Umbilical cord (tissue), 1 donor: ENCODE measurements at regions not wholly inside any gene's neighbourhood (a gene's known extent, or its start where the extent isn't known, plus 50 kb on each side); places are given as distances from the start of the nearest gene placed in this dataset.
A peak's percentile ranks its signal among the peaks of the same experiment; 100 is the strongest.

Experiments
- DNase-seq: peaks from one replicate; pipeline ENCODE4 v3.0.0-alpha.2; 2015; ENCODE audit warnings: low spot score

DNA sequence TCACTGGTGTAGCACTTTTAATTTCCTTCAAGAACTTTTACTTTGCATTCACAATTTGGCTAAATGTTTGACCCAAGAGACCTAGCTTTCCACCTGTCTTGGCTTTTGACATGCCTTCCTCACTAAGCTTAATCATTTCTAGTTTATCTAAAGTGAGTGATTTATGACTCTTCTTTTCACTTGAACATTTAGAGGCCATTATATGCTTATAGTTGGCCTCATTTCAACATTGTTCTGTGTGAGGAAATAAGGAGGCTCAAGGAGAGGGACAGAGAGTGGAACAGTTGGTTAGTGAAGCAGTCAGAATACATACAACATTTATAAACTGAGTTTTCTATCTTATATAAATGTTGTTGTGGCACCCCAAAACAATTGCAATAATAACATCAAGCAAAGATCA, 489.3 kb upstream of the CDH2 start:
- DNase-seq: no peak

DNA sequence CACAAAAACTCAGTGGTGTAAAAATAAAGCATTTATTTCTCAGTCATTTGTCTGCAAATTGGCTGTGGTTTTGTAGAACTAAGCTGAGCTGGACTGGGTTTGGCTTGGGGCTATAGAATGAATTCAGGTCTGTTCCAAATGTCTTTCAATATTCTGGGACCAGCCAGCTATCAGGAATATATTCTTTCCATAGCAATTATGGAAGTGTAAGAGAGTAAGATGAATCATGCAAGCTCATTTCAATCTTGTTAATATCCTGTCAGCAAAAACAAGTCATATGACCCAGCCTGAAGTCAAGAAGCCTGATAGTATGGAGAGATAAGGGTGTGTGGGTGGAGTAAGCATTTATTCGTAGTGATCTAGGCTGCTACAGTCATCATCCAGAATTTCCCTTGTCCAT, 481.0 kb upstream of the CDH2 start:
- DNase-seq: no peak

DNA sequence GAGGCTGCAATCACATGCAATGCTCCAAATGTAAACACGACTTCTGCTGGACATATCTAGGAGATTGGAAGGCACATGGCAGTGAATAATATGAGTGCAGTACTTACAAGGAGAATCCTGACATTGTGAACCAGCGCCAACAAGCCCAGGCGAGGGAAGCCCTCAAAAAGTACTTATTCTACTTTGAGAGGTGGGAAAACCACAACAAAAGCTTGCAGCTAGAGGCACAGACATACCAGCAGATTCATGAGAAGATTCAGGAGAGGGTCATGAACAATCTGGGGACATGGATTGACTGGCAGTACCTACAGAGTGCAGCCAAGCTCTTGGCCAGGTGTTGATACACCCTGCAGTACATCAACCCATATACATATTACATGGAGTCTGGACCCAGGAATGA, 475.7 kb upstream of the CDH2 start:
- DNase-seq: no peak

DNA sequence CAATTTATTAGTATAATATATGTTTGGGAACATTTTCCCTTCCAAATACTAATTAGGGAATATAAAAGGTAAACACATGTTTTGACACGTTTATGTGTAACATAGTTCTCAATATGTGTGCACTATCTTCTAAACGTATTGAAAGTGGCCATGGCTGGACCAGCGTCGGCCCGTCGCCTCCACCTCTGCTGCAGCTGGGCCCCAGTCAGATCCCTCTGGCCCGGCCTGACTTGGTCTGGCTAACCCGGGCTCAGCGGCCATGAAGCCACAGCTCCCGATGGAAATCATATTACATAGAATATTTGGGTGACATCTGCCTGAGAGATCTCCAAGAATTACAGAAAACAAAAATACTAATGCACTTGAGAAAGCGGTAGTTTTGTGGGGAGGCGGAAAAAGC, 474.4 kb upstream of the CDH2 start:
- no peak for DNase-seq

DNA sequence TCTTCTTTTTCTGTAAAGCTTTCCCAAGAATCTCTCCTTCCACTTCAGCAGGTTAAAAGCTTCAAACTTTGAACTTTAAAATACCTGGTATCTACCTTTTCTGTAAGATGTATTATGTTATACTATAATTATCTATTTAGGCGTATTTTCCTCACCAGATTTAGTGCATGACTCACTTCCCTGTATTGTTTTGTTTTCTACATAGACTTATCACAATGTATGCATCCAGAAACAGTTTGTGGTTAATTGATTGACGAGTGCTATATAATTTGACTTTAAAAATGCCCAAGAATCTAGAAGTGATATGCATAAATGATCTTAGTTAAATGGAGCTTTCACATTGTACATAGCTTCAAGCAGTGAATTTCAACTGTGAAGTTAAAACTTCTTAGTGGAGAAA, 473.9 kb upstream of the CDH2 start:
- DNase-seq: no peak

DNA sequence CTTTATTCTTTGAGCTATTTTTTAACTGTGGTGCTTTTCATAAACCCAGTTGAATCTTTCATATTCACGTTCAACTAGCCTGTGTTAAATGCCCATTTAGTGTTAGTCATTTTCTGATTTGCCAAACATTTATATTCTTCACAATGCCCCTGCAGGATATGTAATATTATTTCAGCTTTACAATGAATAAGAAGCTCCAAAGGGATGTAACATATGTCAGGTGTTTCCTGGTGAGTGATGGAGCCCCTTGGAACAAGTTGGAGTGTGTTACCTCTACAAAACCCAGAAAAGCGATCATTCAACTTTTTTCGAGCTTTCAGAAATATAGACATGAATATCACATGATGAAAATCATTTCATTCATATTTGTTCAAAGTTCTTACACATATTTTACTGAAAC, 471.0 kb upstream of the CDH2 start:
- no peak for DNase-seq

DNA sequence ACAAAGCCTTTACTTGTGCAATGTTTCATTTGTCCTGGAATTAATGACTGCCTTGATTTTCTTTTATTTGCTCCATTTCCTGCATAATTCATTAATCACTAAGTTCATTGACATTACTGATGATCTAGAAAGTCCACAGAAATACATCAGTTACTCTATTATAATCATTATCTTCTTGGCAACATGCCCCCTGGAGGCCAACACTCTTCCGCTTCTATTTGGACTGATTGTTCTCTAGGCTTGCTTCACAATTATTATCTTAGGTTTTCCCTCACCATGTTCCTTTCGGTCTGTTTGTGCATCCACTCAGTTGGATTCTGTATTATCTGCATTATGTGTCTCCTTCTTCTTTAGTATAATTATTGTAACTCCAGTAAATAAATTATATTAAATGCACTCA, 461.0 kb upstream of the CDH2 start:
- no peak for DNase-seq

DNA sequence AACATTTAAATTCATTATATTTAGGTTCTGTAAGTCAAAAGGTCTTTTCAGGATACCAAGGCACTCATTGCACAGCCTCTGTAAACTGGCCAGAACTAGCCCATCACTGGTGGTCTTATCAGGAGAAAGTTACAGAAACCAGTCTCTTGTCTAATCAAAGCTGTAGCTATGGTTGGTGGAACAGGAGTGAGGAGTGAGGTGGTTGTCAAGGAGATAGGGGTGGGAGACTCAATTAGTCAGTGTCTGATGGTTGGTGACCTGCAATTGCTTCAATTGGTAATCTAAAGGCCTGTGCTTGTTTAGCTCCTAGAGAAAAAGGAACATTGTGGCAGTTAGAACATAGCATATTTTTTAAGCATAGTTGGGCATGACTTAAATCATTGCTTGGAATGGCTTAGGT, 458.6 kb upstream of the CDH2 start:
- DNase-seq: no peak

DNA sequence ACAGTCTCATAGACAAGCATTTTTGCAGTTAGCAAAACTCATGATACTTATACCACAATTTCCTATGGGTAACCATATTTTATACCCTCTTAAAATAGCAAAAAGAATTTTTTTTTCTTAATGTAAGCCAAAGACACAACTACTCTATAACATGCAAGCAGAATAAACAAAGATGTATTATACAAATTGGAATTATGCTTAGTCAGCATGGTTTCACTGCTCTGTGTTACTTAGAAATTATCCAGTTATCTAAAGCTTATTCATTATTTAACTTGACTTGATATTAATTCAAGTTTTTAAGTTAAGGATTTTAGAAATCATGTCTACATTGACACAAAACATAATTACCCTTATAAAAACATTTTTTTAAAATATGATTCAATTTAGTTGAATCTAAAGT, 449.8 kb upstream of the CDH2 start:
- no peak for DNase-seq

DNA sequence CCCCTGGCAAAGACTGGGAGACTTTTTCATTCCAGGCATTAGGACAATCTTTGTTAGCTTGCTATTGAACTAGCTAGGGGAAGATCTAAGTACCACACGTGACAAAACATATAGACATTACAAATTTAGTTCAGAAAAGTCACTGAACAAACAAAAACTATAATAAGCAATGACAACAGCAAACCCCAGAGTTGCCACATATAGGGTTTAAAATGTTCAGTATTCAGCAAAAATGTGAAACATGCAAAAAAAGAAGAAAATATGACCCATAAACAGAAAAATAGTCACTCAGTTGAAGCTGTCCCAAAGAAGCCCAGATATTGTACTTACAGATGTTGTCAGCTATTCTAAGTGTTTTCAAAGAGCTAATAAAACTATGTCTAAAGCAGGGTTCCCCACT, 431.1 kb upstream of the CDH2 start:
- no peak for DNase-seq

DNA sequence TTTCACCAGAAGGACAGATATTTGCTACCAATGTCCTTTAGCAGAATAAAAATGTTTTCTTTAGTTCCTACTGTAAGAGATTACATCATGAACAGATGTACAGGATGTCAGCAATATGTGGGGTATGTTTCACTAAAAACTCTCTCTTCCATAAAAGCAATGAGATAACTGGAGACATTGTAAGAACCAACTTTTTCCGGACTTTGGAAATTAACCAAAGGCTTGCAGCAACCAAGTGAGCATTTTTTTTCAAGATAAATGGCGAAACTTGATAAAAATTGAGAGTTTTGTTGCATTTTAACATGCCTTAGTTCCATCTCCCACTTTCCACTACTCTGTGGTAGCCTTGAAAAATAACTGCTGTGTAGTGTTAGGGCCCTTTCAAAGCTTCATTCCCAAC, 429.8 kb upstream of the CDH2 start:
- no peak for DNase-seq

DNA sequence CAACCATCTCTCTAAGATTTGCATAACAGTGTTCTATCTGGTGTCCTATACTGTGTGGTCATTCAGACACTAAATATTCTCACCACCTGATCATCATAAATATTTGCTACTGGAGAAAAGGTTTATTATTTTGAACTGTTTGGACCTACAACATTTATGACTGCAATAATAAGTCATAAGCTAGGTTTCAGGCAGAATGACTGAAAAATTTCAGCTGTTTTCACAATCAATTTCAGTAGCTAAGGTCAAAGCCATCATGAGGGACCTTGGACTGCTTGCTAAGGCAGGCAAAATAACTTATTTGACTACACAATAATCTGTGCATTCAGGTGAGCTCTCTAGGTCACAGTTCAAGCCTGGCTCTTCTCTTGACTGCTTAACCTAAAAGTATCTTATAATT, 425.5 kb upstream of the CDH2 start:
- no peak for DNase-seq

DNA sequence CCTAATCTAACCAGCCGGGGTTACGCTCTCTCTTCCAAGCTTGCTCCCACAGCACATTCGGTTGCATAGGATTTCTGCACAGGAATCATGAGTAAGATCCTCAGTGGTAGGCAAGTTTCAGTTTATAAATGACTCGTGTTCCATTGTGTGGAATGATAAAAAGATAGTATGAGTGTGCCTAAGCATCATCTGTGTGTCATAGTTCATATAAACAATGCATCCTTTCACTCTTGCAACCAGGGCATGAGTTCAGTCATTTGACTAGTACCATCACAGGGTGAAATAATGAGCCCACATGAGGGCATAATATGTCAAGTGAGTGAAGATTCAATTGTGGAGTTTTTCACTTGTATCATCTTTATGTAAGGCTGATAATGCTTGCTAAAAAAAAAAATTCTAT, 417.1 kb upstream of the CDH2 start:
- DNase-seq: no peak

DNA sequence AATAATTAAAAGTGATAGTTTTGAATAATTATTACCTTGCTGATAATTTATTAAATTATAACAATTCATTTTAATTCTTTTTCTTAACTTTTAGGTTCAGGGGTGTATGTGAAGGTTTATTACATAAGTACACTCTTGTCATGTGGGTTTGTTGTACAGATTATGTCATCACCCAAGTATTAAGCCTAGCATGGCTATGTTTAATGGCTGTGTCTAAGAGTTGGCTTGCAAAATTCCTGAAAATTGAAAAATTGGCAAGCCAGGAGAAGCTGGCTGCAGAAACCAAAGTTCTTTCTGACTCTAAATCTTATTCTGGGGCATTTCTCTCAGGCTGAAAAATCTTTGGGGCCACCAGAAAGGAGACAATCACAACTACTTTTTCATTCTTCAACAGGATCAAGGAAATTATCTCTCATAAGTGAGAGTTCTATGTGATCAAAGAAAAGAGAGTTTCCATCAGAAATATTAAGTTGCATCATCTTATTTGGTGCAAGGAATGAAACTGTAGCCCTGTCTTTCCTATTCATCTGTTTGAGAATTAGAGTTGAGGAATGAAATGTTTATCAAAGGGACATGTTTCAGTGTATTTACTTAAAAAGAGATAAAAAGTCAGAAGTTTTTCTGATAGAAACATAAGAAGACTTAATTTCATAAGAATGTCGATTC, 412.1 kb upstream of the CDH2 start:
- DNase-seq: no peak

DNA sequence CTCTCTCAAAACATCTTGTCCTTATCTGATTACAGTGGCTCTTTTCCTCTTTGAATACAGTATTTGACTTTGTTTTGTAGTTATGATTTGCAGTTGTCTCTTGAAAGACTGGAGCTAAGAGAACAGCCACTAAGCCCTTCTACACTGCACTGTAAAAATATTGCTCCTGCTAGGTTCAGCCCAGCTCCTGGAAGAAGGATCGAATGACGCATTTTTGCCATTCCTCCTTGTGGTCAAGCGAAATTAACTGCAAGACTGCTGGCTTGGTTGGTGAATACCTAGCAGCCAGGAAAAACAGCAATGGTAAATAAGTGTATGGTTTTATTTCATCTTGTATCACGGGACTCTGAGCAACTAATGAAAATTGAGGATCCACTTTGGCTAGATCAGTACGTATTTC, 407.8 kb upstream of the CDH2 start:
- DNase-seq: peak; percentile 45

DNA sequence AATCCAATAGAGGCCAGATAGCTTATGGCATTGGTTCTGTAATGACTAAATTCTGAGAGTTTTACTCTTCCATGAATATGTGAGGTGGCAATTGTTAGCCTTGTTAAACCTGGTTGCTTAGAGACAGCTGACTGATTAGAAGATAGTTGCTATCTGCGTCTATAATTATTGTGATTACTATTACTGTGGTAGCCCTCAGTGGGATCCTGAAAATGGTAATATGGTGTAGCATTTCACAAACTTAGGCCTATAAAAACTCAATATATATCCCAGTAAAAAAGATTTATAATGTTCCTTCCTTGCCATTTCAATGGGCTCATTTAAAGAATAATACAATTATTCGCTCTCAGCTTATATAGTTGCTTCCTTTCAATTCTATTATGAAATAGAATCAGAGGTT, 405.8 kb upstream of the CDH2 start:
- no peak for DNase-seq

DNA sequence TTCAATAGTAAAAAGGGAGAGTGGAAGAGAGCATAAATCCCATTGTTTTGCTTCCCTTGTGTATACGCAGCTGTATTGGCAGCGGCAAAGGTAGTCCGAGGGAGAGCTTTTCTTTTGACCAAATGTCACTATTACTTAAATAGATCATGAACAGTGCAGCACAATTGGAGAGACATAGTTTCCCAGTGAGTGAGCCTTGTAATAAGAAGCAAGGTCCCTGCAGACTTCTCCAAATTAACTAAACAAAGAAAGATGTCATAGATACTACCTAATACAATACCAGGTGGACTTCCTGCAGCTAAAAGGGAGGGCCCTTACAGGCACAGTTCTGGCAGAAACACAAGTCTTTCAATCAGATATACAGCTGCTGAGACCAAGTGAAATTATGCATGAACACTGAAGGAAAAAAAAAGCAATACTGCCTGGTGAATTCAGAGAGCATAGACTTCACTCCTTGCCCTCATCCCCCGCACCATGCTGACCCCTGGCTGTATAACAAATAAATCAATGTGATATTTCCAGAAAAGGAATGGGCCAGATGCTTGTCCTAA, 404.7 kb upstream of the CDH2 start:
- no peak for DNase-seq

DNA sequence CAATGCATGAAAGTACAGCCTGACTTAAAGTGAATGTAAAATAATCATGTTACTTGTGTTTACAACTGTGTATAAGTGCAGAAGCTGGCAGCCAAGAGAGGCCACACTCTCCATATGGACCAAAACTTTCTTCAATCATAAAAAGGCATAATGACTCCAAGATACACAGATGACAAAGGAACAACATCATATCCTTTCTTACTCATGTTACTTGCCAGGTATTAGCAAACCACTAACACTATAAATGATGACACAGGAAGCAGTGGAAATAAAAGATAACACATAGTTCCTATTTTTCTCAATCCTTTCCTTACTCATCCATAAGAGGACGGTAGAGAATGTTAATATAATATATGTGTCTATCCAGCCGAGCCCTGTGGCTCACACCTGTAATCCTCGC, 400.0 kb upstream of the CDH2 start:
- no peak for DNase-seq

DNA sequence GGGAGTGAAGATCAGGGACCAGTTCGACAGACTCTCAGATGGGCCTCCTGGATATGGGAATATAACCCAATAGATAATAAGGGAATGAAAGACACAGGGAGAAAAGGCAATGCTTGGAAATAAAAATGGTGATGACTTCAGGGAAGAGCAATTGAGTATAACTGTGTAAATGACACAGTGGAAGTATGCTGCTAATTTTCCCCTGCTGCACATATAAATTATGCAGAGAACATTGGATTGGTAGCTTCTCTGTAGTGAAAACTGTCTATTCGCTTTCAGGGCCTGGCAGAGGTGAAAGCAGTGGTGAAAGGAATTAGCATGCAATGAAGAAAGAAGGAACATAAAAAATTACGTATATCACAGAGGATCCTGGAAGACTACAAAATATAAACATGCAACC, 398.2 kb upstream of the CDH2 start:
- no peak for DNase-seq

DNA sequence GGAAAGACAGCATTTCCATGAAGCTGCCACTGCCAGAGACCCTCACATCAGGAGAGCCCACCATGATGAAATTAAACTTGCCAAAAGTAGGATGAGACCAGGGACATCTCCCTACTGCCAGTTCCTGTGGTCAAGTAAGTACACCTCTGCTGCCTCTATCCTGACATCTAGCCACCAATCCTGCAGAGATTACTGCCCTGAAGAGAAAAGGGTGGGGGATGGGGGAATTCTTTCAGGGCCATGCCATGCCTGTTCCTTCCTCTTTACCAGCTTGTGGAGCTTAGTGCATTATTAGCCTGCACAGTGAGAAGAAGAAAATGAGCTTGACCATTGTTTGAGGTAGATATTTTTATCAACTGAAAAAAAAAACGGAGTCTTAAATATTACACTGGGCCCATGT, 397.2 kb upstream of the CDH2 start:
- no peak for DNase-seq

DNA sequence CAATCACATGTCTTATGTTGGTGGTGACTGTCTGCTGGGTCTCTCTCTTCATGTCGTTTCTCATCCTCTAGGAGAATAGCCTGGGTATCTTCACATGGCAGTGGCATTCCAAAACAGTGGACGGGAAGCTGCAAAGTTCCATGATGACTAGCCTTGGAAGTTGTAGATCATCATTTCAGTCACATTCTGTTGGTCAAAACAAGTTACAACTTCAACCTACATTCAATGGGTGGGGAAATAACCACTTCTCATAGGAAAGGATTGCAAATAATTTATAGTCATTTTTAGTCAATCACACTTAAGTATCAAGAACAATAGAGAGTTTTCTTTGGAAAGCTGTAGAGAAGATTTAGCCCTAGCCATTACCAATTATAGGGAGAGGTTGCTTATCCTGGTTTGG, 395.0 kb upstream of the CDH2 start:
- DNase-seq: no peak

DNA sequence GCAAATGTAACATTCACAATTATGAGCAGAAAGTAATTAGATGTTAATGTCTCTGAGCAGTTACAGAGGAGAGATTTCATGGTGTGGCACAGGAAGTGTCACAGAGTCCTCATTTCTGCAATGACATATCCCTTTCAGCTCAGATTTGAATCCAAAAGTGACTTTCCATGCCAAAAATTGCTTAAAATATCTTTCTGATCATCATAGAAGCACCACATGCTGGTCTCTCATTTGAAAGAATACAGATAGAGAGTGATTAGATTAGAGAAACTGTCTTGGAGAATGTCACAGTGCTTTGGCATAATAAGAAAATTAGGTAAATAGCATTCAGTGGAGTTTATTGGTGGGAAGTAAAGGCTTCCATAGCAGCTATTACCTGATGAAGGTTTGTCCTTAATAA, 383.4 kb upstream of the CDH2 start:
- DNase-seq: no peak

DNA sequence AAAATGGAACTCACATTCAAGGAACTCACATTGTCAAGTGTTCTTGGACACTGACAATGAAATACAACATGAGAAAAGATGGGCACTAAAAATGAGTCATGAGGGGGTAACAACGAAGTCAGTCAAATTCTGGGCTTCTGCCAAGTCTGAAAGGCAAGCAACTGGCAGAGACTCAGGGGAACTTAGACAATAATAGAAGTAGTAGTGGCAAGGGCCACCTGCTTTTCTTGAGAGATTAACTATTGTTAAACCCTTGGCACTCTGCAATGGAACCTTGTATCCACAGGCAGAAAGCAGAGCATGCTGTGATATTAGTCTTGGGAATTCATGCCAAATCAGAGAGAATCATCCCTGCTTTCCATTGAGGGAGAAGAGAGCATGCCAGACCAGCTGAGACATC, 382.6 kb upstream of the CDH2 start:
- no peak for DNase-seq

DNA sequence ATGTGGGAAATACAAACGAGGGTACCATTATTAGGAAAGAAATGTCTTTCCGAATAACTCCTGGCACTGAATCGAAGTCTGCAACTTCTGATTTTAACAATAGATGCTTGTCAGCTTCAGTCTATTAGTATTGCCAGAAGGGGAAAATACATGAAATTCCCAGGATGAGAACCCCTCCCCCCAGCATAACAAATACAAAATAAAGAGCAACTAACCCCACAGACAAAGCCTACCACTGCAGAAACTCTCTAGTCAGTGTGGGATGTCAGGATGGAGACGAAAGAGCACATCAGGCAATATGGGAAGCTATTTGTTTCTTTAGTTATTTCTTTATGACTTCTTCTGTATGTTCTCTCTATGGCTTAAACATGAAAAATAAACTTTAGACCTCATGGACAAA, 365.0 kb upstream of the CDH2 start:
- DNase-seq: no peak
